Endothelial cell of umbilical vein (primary cell): ENCODE measurements at regions not wholly inside any gene's neighbourhood (a gene's known extent, or its start where the extent isn't known, plus 50 kb on each side); places are given as distances from the start of the nearest gene placed in this dataset.

Source experiments
- BruUV-seq: library from RNA; stranded (reverse); fragments of 400-500 nt; replicated peaks from 2 replicates; lab custom pipeline; 2021; lab: Mats Ljungman, UMichigan
- CTCF ChIA-PET: fragments of 300-600, 350-600 bp; sonication (Branson Sonifier 250); formaldehyde crosslinking; loops from one replicate; lab custom pipeline; 2021; ENCODE audit warnings: antibody characterized with exemption, inconsistent platforms; lab: Charles Lee
- POLR2A ChIA-PET: fragments of 300-600, 350-600 bp; sonication (Branson Sonifier 250); formaldehyde crosslinking; loops from one replicate; lab custom pipeline; 2021; ENCODE audit warnings: antibody characterized with exemption, inconsistent platforms; lab: Charles Lee
- DNase-seq: peaks from one replicate; pipeline ENCODE4 v3.0.0-alpha.2; 2011; ENCODE audit warnings: low read depth, low spot score
- FAIRE-seq: peaks from 2 replicates; lab custom pipeline; 2011; peaks lifted over from hg19 to GRCh38; lab: Jason Lieb, UNC
- H2AFZ ChIP-seq: 2 replicates; pipeline ENCODE4 v1.6.0; 2012; ENCODE audit warnings: low read depth, low read length, control low read depth, inconsistent platforms
- H3K27ac ChIP-seq: 2 replicates; pipeline ENCODE4 v1.5.1; 2011; ENCODE audit warnings: low read depth, mild to moderate bottlenecking, control low read depth, low read length, moderate library complexity; ENCODE audit not compliant: insufficient read depth
- H3K27me3 ChIP-seq, 2 experiments: 2 replicates each; pipeline versions ENCODE4 v1.6.0 to v1.6.1; 2011; ENCODE audit warnings: low read length in 2 of 2, mixed read lengths in 1 of 2; ENCODE audit not compliant: control insufficient read depth in 2 of 2, insufficient read depth in 2 of 2
- H3K36me3 ChIP-seq, 2 experiments: 2 replicates in 1 of 2; 3 replicates in 1 of 2; pipeline ENCODE4 v1.5.1; 2011; ENCODE audit warnings: low read length in 2 of 2, mild to moderate bottlenecking in 1 of 2, moderate library complexity in 1 of 2; ENCODE audit not compliant: control insufficient read depth in 2 of 2, insufficient read depth in 2 of 2; ENCODE audit errors: extremely low read depth in 1 of 2
- H3K4me1 ChIP-seq: 3 replicates; pipeline ENCODE4 v1.5.1; 2011; ENCODE audit warnings: mild to moderate bottlenecking, low read length; ENCODE audit not compliant: control insufficient read depth, insufficient read depth; ENCODE audit errors: extremely low read depth
- H3K4me2 ChIP-seq: 2 replicates; pipeline ENCODE4 v1.6.1; 2011; ENCODE audit warnings: low read length, control low read depth, mixed read lengths; ENCODE audit not compliant: insufficient read depth
- H3K4me3 ChIP-seq, 3 experiments: fragments of 200-600 bp in 1 of 3; sonication (generic), shearing (Covaris generic) in 1 of 3; replicated peaks in 1 of 3; 2 replicates each; pipeline ENCODE4 v1.5.1; 2011 to 2016; ENCODE audit warnings: control low read depth in 3 of 3, low read length in 3 of 3, mild to moderate bottlenecking in 2 of 3, inconsistent platforms in 1 of 3, low read depth in 1 of 3, moderate library complexity in 1 of 3; ENCODE audit not compliant: insufficient read depth in 1 of 3
- H3K79me2 ChIP-seq: 2 replicates; pipeline ENCODE4 v1.6.0; 2012; ENCODE audit warnings: low read length, inconsistent platforms; ENCODE audit not compliant: control insufficient read depth, insufficient read depth
- H3K9ac ChIP-seq: replicated peaks from 2 replicates; pipeline ENCODE3; 2011; ENCODE audit warnings: low read length, control low read depth; ENCODE audit not compliant: insufficient read depth; ENCODE audit errors: extremely low read depth
- H3K9me1 ChIP-seq: replicated peaks from 3 replicates; pipeline ENCODE4 v1.6.0; 2011; ENCODE audit warnings: mild to moderate bottlenecking, low read length; ENCODE audit not compliant: control insufficient read depth, insufficient read depth; ENCODE audit errors: extremely low read depth
- H3K9me3 ChIP-seq: replicated peaks from 2 replicates; pipeline ENCODE4 v1.5.1; 2012; ENCODE audit warnings: low read length, inconsistent platforms; ENCODE audit not compliant: control insufficient read depth, insufficient read depth
- H4K20me1 ChIP-seq: replicated peaks from 2 replicates; pipeline ENCODE3; 2011; ENCODE audit warnings: mild to moderate bottlenecking, low read length; ENCODE audit not compliant: control insufficient read depth, insufficient read depth; ENCODE audit errors: extremely low read depth
- EZH2 ChIP-seq: IDR thresholded peaks from 2 replicates; pipeline ENCODE4 v1.6.1; 2012; ENCODE audit warnings: borderline replicate concordance, low read depth, mild to moderate bottlenecking, moderate library complexity, low read length, inconsistent platforms; ENCODE audit not compliant: severe bottlenecking
- FOS ChIP-seq: IDR thresholded peaks from 2 replicates; pipeline ENCODE4 v1.6.1; 2011; ENCODE audit warnings: mild to moderate bottlenecking, low read length, moderate library complexity, borderline replicate concordance; ENCODE audit not compliant: insufficient read depth
- GATA2 ChIP-seq: IDR thresholded peaks from 2 replicates; pipeline ENCODE4 v1.7.0; 2011; ENCODE audit warnings: low read depth, mild to moderate bottlenecking, moderate library complexity, mixed read lengths, low read length; ENCODE audit not compliant: insufficient read length, insufficient read depth
- JUN ChIP-seq: IDR thresholded peaks from 2 replicates; pipeline ENCODE4 v1.6.1; 2011; ENCODE audit warnings: borderline replicate concordance, low read depth; ENCODE audit not compliant: insufficient read length, insufficient read depth
- MYC ChIP-seq: IDR thresholded peaks from one replicate; pipeline ENCODE4 v1.6.1; 2011; ENCODE audit warnings: mild to moderate bottlenecking, low read depth, low read length
- POLR2A ChIP-seq: IDR thresholded peaks from 2 replicates; pipeline ENCODE4 v1.6.1; 2012; ENCODE audit warnings: low read depth, mild to moderate bottlenecking, control low read depth, low read length
- POLR2AphosphoS5 ChIP-seq: IDR thresholded peaks from 2 replicates; pipeline ENCODE4 v1.6.1; 2012; ENCODE audit warnings: low read depth, mild to moderate bottlenecking, control low read depth, low read length, moderate library complexity; ENCODE audit not compliant: insufficient read depth
- dilution Hi-C: fragments of 300-500 bp; cut with MboI; formaldehyde crosslinking; loops from one replicate; pipeline ENCODE4 v1.15.0; 2019; ENCODE audit warnings: low sequenced_read_pairs; ENCODE audit not compliant: extremely low pct_ligation_motif_present
- intact Hi-C: fragments of 100-400 bp; cut with micrococcal nuclease; formaldehyde crosslinking; loops from one replicate; pipeline ENCODE4 v1.10.0; 2022
- TF ChIP-seq, protein P1 (sequence below), 2 donors: IDR thresholded peaks; 1 replicate in 1 of 2; 2 replicates in 1 of 2; pipeline ENCODE4 v1.5.1; 2011; ENCODE audit warnings: low read length in 2 of 2, mild to moderate bottlenecking in 2 of 2, moderate library complexity in 2 of 2, control low read depth in 1 of 2, inconsistent platforms in 1 of 2, low read depth in 1 of 2; ENCODE audit not compliant: insufficient read depth in 1 of 2; ENCODE audit errors: extremely low read depth in 1 of 2
- TF ChIP-seq, protein P2 (sequence below): IDR thresholded peaks from 2 replicates; pipeline ENCODE4 v1.6.1; 2011; ENCODE audit not compliant: insufficient read depth, insufficient read length

DNA sequence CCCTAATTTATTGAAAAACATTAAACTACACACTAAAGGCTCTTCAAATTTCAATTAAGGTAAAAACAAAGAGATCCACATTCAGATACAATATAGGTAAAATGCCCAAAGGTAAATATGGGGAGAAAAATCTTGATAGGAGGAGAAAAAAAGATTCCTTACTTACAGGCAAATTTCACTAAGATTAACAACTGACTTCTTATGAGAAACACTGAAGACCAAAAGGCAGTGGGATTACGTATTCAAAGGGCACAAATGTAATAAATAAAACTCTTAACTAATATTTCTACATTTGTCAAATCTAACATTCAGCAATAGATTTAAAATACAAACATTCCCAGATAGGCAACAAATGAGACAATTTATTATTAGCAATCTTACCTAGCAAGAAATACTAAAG lies 829.3 kb downstream of the SH3BGRL start:
- dilution Hi-C loops: no loop called here
- FAIRE-seq: no peak

More for the DNA sequence above, 829.3 kb downstream of the SH3BGRL start:
- no peak overlapping the region for H3K4me3 ChIP-seq
- no peak overlapping the region for H3K27ac ChIP-seq
- no TSS peak for BruUV-seq
- no peaks in the 10 kb centered on the region for H3K36me3 ChIP-seq
- H3K9me1 ChIP-seq: no peaks in the 10 kb centered on the region
- ChIA-PET CTCF (no interaction called here), POLR2A (no interaction called here)
- no peaks in the 10 kb centered on the region for H3K27me3 ChIP-seq
- DNase-seq: no peak
- TF ChIP-seq FOS (no peak), MYC (no peak), EZH2 (no peak), POLR2AphosphoS5 (no peak), POLR2A (no peak), JUN (no peak), GATA2 (no peak)
- TF ChIP-seq, protein P1, sequence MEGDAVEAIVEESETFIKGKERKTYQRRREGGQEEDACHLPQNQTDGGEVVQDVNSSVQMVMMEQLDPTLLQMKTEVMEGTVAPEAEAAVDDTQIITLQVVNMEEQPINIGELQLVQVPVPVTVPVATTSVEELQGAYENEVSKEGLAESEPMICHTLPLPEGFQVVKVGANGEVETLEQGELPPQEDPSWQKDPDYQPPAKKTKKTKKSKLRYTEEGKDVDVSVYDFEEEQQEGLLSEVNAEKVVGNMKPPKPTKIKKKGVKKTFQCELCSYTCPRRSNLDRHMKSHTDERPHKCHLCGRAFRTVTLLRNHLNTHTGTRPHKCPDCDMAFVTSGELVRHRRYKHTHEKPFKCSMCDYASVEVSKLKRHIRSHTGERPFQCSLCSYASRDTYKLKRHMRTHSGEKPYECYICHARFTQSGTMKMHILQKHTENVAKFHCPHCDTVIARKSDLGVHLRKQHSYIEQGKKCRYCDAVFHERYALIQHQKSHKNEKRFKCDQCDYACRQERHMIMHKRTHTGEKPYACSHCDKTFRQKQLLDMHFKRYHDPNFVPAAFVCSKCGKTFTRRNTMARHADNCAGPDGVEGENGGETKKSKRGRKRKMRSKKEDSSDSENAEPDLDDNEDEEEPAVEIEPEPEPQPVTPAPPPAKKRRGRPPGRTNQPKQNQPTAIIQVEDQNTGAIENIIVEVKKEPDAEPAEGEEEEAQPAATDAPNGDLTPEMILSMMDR (IDR thresholded peaks at IDR 0.05; ENCODE audit: extremely low read depth in 1 of 2, insufficient read depth in 1 of 2, low read depth in 1 of 2, low read length in 2 of 2): no peak
- TF ChIP-seq, protein P2, sequence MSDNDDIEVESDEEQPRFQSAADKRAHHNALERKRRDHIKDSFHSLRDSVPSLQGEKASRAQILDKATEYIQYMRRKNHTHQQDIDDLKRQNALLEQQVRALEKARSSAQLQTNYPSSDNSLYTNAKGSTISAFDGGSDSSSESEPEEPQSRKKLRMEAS: no peak
- no peak overlapping the region for H3K4me2 ChIP-seq
- no peaks in the 10 kb centered on the region for H4K20me1 ChIP-seq
- no peaks in the 10 kb centered on the region for H3K9me3 ChIP-seq
- intact Hi-C loops: no loop called here
- H3K79me2 ChIP-seq: no peaks in the 10 kb centered on the region
- no peak overlapping the region for H3K9ac ChIP-seq
- no peak overlapping the region for H2AFZ ChIP-seq
- no peaks in the 10 kb centered on the region for H3K4me1 ChIP-seq
